ENCODE measurements at regions not wholly inside any gene's neighbourhood (a gene's known extent, or its start where the extent isn't known, plus 50 kb on each side); places are given as distances from the start of the nearest gene placed in this dataset.
"Not testable (repeated sequence)": the region's sequence is repeated elsewhere in the genome, so short reads cannot be mapped to it uniquely, and the experiment has no call there.

DNA sequence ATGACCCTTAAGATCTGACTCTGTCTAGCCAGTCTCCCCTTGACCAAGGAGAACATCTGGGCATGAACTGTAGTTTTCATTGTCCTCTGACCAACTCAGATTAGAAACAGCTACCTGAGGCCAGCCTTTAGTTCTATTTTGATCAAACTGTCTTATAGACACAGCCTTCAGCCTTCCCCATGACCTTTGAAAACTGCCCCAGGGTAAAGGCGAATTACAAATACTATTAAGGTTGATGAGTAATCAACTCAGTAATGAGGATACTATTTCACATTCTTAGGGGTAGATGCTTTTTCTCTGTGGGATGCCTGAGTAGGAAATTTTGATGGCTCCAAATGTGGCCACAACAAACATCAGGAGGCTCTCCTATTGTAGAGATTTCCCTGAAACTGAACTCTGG, 125.8 kb upstream of the ERV3-1 start:
- H4K20me1 ChIP-seq (ENCODE audit: control insufficient read depth, extremely low read depth, insufficient read depth, low read length); H3K27ac ChIP-seq (ENCODE audit: insufficient read depth, low read length); H3K9me3 ChIP-seq (ENCODE audit: control insufficient read depth, insufficient read depth, low read depth, low read length); DNase-seq (ENCODE audit: low read depth in 2 of 2); H3K4me3 ChIP-seq (replicated peaks in 1 of 4; ENCODE audit: control extremely low read depth in 1 of 4, insufficient read depth in 1 of 4, low read depth in 3 of 4, low read length in 4 of 4); H2AFZ ChIP-seq (ENCODE audit: low read length); H3K36me3 ChIP-seq (ENCODE audit: control insufficient read depth, insufficient read depth, low read length); H3K4me2 ChIP-seq (ENCODE audit: extremely low read depth, insufficient read depth, low read length); H3K9ac ChIP-seq (ENCODE audit: insufficient read depth, low read length); H3K79me2 ChIP-seq (ENCODE audit: control insufficient read depth, insufficient read depth, low read length); H3K27me3 ChIP-seq (ENCODE audit: control insufficient read depth, insufficient read depth, low read length); H3K4me1 ChIP-seq (ENCODE audit: control insufficient read depth, extremely low read depth, insufficient read depth, low read length): not testable (repeated sequence)

DNA sequence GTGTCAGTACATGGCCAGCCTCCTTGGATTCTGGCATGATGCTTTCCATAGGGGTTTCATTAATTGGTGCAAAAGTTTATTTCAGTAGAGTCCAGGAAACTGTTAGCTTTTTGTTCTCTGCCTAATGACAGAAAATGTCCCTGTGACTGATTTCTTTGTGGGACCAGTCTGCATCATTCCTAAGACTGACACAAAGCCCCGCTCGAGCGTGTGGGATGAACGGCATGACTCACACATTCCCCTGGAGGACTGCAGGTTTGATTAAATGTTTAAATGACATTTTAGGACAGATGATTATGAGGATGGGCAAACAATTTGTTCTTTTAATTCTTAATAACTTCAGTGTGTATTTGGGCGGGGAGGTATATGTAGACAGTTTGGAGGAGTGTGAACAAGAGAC, 120.9 kb upstream of the ERV3-1 start:
- H3K9me3 ChIP-seq (ENCODE audit: control insufficient read depth, insufficient read depth, low read depth, low read length); H3K9ac ChIP-seq (ENCODE audit: insufficient read depth, low read length); H3K4me3 ChIP-seq (replicated peaks in 1 of 4; ENCODE audit: control extremely low read depth in 1 of 4, insufficient read depth in 1 of 4, low read depth in 3 of 4, low read length in 4 of 4); H3K4me1 ChIP-seq (ENCODE audit: control insufficient read depth, extremely low read depth, insufficient read depth, low read length); H4K20me1 ChIP-seq (ENCODE audit: control insufficient read depth, extremely low read depth, insufficient read depth, low read length); H3K4me2 ChIP-seq (ENCODE audit: extremely low read depth, insufficient read depth, low read length); H3K27me3 ChIP-seq (ENCODE audit: control insufficient read depth, insufficient read depth, low read length); H3K79me2 ChIP-seq (ENCODE audit: control insufficient read depth, insufficient read depth, low read length); DNase-seq (ENCODE audit: low read depth in 2 of 2); H3K36me3 ChIP-seq (ENCODE audit: control insufficient read depth, insufficient read depth, low read length); H3K27ac ChIP-seq (ENCODE audit: insufficient read depth, low read length); H2AFZ ChIP-seq (ENCODE audit: low read length): not testable (repeated sequence)

DNA sequence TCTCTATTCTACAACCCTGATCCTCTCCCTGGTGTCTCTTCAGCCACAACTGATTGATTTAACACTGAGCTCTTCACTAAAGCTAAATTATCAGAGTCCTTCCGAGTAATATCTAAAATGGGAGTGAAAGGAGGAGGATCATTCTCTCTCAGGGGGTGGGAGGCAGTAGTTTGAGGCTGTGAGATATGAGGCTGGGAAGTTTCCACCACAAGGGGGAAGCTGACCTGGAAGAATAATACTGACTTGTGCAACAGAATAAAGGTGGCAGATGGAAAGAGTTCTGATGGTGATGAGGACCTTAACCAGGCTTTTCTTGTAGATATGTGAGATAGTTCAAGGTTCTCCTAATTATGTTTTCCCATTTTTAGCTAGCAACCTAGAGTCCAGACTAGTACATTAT, 118.1 kb upstream of the ERV3-1 start:
- not testable (repeated sequence) for H3K9me3 ChIP-seq (ENCODE audit: control insufficient read depth, insufficient read depth, low read depth, low read length); H3K27me3 ChIP-seq (ENCODE audit: control insufficient read depth, insufficient read depth, low read length); DNase-seq (ENCODE audit: low read depth in 2 of 2); H3K4me1 ChIP-seq (ENCODE audit: control insufficient read depth, extremely low read depth, insufficient read depth, low read length); H3K9ac ChIP-seq (ENCODE audit: insufficient read depth, low read length); H2AFZ ChIP-seq (ENCODE audit: low read length); H3K4me3 ChIP-seq (replicated peaks in 1 of 4; ENCODE audit: control extremely low read depth in 1 of 4, insufficient read depth in 1 of 4, low read depth in 3 of 4, low read length in 4 of 4); H3K4me2 ChIP-seq (ENCODE audit: extremely low read depth, insufficient read depth, low read length); H3K36me3 ChIP-seq (ENCODE audit: control insufficient read depth, insufficient read depth, low read length); H3K79me2 ChIP-seq (ENCODE audit: control insufficient read depth, insufficient read depth, low read length); H3K27ac ChIP-seq (ENCODE audit: insufficient read depth, low read length); H4K20me1 ChIP-seq (ENCODE audit: control insufficient read depth, extremely low read depth, insufficient read depth, low read length)

DNA sequence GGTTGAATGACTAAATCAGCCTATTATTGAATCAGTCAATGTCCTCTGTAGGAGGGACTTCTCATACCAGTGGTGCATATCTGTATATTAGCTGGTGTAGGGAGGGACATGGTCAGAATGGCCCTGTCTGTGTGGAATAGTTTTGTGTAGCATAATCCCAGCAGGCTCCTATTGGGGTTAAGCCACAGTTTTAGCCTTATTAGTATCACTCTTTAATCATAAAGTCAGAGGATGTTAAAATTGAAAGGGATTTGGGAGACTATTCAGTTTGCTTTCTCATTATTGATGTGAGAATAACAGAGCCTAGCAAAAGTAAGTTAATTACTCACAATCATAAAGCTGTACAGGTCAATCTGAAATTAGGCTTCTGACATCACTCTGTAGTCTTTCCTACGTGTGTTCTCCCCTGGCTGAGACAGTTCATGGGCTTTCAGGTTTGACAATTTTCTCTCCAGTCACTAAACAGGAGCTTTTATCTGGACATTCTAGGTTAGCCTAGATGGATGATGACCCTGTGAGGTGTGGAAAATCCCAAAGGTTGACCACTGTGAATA, 99.2 kb upstream of the ERV3-1 start:
- not testable (repeated sequence) for H3K9me3 ChIP-seq (ENCODE audit: control insufficient read depth, insufficient read depth, low read depth, low read length); H3K27me3 ChIP-seq (ENCODE audit: control insufficient read depth, insufficient read depth, low read length); H3K79me2 ChIP-seq (ENCODE audit: control insufficient read depth, insufficient read depth, low read length); H3K9ac ChIP-seq (ENCODE audit: insufficient read depth, low read length); H4K20me1 ChIP-seq (ENCODE audit: control insufficient read depth, extremely low read depth, insufficient read depth, low read length); DNase-seq (ENCODE audit: low read depth in 2 of 2); H3K4me2 ChIP-seq (ENCODE audit: extremely low read depth, insufficient read depth, low read length); H3K36me3 ChIP-seq (ENCODE audit: control insufficient read depth, insufficient read depth, low read length); H2AFZ ChIP-seq (ENCODE audit: low read length); H3K27ac ChIP-seq (ENCODE audit: insufficient read depth, low read length); H3K4me3 ChIP-seq (replicated peaks in 1 of 4; ENCODE audit: control extremely low read depth in 1 of 4, insufficient read depth in 1 of 4, low read depth in 3 of 4, low read length in 4 of 4); H3K4me1 ChIP-seq (ENCODE audit: control insufficient read depth, extremely low read depth, insufficient read depth, low read length)

DNA sequence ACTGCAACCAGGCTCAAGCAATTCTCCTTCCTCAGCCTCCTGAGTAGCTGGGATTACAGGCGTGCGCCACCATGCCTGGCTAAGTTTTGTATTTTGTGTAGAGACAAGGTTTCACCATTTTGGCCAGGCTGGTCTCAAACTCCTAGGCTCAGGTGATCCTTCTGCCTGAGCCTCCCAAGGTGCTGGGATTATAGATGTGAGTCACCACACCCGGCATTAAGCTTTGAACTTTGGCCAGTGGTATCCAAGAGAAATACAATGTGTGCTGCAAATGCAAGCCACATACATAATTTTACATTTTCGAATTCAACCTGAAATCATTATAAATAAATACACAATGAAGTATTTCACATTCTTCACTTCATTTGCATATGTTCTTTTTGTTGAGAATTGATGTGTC, 94.0 kb upstream of the ERV3-1 start:
- not testable (repeated sequence) for H3K36me3 ChIP-seq (ENCODE audit: control insufficient read depth, insufficient read depth, low read length); H3K4me3 ChIP-seq (replicated peaks in 1 of 4; ENCODE audit: control extremely low read depth in 1 of 4, insufficient read depth in 1 of 4, low read depth in 3 of 4, low read length in 4 of 4); H3K27me3 ChIP-seq (ENCODE audit: control insufficient read depth, insufficient read depth, low read length); H3K9ac ChIP-seq (ENCODE audit: insufficient read depth, low read length); H3K4me1 ChIP-seq (ENCODE audit: control insufficient read depth, extremely low read depth, insufficient read depth, low read length); H3K27ac ChIP-seq (ENCODE audit: insufficient read depth, low read length); H3K79me2 ChIP-seq (ENCODE audit: control insufficient read depth, insufficient read depth, low read length); H3K9me3 ChIP-seq (ENCODE audit: control insufficient read depth, insufficient read depth, low read depth, low read length); DNase-seq (ENCODE audit: low read depth in 2 of 2); H3K4me2 ChIP-seq (ENCODE audit: extremely low read depth, insufficient read depth, low read length); H2AFZ ChIP-seq (ENCODE audit: low read length); H4K20me1 ChIP-seq (ENCODE audit: control insufficient read depth, extremely low read depth, insufficient read depth, low read length)

DNA sequence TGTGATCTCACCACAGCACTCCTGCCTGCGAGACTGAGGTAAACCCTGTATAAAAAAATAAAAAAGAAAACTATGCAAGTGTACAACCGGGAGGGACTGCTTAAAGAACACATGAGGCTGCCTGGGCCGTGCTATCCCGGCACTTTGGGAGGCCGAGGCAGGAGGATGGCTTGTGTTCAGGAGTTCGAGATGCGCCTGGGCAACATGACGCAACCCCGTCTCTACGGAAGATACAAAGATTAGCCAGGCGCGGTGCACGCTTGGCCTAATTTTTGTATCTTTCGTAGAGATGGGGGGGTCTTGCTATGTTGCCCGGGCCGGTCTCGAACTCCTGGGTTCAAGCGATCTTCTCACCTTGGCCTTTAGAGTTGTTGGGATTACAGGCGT, 75.2 kb upstream of the ERV3-1 start:
- not testable (repeated sequence) for H3K4me1 ChIP-seq (ENCODE audit: control insufficient read depth, extremely low read depth, insufficient read depth, low read length); H3K36me3 ChIP-seq (ENCODE audit: control insufficient read depth, insufficient read depth, low read length); H3K27me3 ChIP-seq (ENCODE audit: control insufficient read depth, insufficient read depth, low read length); H3K9me3 ChIP-seq (ENCODE audit: control insufficient read depth, insufficient read depth, low read depth, low read length); H4K20me1 ChIP-seq (ENCODE audit: control insufficient read depth, extremely low read depth, insufficient read depth, low read length); H3K9ac ChIP-seq (ENCODE audit: insufficient read depth, low read length); DNase-seq (ENCODE audit: low read depth in 2 of 2); H3K79me2 ChIP-seq (ENCODE audit: control insufficient read depth, insufficient read depth, low read length); H3K4me2 ChIP-seq (ENCODE audit: extremely low read depth, insufficient read depth, low read length)
- peak overlapping the region; percentile 41 for H2AFZ ChIP-seq (ENCODE audit: low read length)
- H3K27ac ChIP-seq (ENCODE audit: insufficient read depth, low read length), result peak overlapping the region; percentile 77
- peak overlapping the region in 2 of 4 experiments; percentile 69 to 70 for H3K4me3 ChIP-seq (replicated peaks in 1 of 4; ENCODE audit: control extremely low read depth in 1 of 4, insufficient read depth in 1 of 4, low read depth in 3 of 4, low read length in 4 of 4)

DNA sequence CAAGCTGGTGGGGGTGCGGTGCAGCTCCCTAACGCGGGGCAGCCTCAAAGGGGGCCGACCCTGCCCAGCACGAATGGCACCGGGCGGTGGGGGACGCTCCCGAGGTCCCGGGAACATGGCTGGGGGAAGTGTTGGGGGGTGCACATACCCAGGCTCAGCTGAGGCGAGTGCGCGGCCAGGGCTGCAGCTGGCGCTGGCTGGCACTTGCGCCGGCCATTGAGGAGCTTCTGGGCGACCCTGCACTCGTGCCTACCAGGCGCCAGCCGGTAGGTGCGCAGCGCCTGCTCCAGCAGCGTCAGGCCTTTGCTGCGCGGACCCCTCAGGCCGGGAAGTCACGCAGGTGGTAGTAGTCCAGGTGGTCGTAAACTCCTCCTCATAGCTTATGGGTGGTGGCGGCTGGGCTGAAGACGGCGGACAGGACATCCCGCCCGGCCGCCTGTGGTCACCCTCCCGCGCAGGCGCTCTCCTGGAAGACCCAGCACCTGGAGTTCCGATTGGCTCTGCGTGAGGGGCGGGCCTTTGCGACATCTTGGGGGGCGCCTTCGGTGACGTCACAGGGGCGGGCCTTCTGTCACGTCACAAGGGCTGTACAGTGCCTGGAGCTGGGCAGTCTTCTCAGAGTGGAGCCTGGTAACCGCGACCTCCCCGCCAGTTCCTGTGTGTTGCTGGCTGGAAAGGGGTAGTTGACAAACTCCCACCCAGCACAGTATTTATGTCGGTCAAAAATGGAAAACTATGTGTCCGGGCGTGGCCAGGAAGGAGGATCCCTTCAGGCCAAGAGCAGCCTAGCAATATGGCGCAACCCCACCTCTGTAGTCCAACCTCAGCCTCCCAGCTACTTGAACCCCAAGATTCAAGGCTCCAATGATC, 74.5 kb upstream of the ERV3-1 start:
- not testable (repeated sequence) for H3K4me1 ChIP-seq (ENCODE audit: control insufficient read depth, extremely low read depth, insufficient read depth, low read length); H4K20me1 ChIP-seq (ENCODE audit: control insufficient read depth, extremely low read depth, insufficient read depth, low read length); H3K79me2 ChIP-seq (ENCODE audit: control insufficient read depth, insufficient read depth, low read length); H3K27me3 ChIP-seq (ENCODE audit: control insufficient read depth, insufficient read depth, low read length); H3K36me3 ChIP-seq (ENCODE audit: control insufficient read depth, insufficient read depth, low read length); H3K9me3 ChIP-seq (ENCODE audit: control insufficient read depth, insufficient read depth, low read depth, low read length)
- Histone ChIP-seq H3K4me2 (ENCODE audit: extremely low read depth, insufficient read depth, low read length) (peak overlapping the region; percentile 5), H3K9ac (ENCODE audit: insufficient read depth, low read length) (peak overlapping the region; percentile 53), H2AFZ (ENCODE audit: low read length) (peak overlapping the region; percentile 74), H3K4me3 (replicated peaks in 1 of 4; ENCODE audit: control extremely low read depth in 1 of 4, insufficient read depth in 1 of 4, low read depth in 3 of 4, low read length in 4 of 4) (peak overlapping the region; percentile 50 to 70 (median 68)), H3K27ac (ENCODE audit: insufficient read depth, low read length) (peak overlapping the region; percentile 77)
- DNase-seq (ENCODE audit: low read depth in 2 of 2), result peak; percentile 92
